Panc1 (cell line): ENCODE measurements at regions not wholly inside any gene's neighbourhood (a gene's known extent, or its start where the extent isn't known, plus 50 kb on each side); places are given as distances from the start of the nearest gene placed in this dataset.
"Not testable (repeated sequence)": the region's sequence is repeated elsewhere in the genome, so short reads cannot be mapped to it uniquely, and the experiment has no call there.

Experiments
- CTCF ChIP-seq: fragments of 450-650 bp; IDR thresholded peaks from 2 replicates; pipeline ENCODE4 v1.5.1; 2017; ENCODE audit warnings: mild to moderate bottlenecking
- SIN3A ChIP-seq: IDR thresholded peaks from 2 replicates; pipeline ENCODE4 v1.6.1; 2012; ENCODE audit warnings: low read depth, mild to moderate bottlenecking, low read length, moderate library complexity, borderline replicate concordance; ENCODE audit not compliant: insufficient read depth

GRCh38 chr3:177457204-177457603 is 259.9 kb upstream of the TBL1XR1 start:
- TF ChIP-seq CTCF, SIN3A: not testable (repeated sequence)
